ENCODE measurements at regions not wholly inside any gene's neighbourhood (a gene's known extent, or its start where the extent isn't known, plus 50 kb on each side); places are given as distances from the start of the nearest gene placed in this dataset.

GRCh38 chr9:20291201-20291600, 331.1 kb downstream of the MLLT3 start:
- DNase-seq (ENCODE audit: low read depth): no peak
- TF ChIP-seq CTCF (conservative IDR thresholded peaks at IDR 0.05; ENCODE audit: low read depth, low read length): no peak
- no peak overlapping the region for H3K4me3 ChIP-seq (ENCODE audit: low read length)

DNA sequence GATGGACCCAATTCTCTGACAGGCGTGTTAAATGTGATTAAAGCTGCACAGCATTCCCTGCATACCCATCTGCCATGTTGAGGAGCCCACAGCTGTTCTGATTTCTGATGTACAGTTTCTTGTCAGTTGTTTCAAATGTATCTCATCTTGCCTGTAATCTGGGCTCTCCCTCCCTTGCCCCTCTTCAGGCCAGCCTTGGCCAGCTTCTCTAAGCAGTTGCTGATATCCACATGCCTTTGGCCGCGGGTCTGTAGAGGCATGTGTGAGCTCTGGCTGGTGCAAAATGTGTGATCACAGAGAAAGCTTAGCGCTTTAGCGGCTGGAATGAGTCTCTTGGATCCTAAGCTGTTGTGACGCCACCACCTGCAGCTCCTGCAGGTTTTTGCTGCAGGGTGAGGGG, 332.0 kb downstream of the MLLT3 start:
- H3K4me3 ChIP-seq (ENCODE audit: low read length): no peak overlapping the region
- no peak for DNase-seq (ENCODE audit: low read depth)
- TF ChIP-seq CTCF (conservative IDR thresholded peaks at IDR 0.05; ENCODE audit: low read depth, low read length): no peak

GRCh38 chr9:20289423-20290010, 332.8 kb downstream of the MLLT3 start:
- no peak overlapping the region for H3K4me3 ChIP-seq (ENCODE audit: low read length)
- no peak for DNase-seq (ENCODE audit: low read depth)
- TF ChIP-seq CTCF (conservative IDR thresholded peaks at IDR 0.05; ENCODE audit: low read depth, low read length): no peak

DNA sequence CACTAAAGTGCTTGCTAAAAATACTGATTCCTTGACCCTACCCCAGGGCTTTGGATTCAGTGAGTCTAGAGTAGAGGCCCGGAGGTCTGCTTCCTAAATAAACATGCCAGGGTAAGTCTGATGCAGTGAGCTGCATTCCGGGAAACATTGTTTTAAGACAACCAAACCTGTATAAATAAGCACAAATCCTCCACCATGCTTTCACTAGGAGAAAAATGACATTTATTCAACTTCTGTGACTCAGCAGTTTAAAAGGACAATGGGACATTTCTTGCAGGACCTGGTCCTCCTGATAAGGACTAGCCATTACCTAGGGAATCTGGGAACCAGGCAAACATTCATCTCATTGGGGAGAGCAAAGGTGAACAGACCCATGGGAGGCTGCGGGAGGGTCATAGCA, 335.3 kb downstream of the MLLT3 start:
- TF ChIP-seq CTCF (conservative IDR thresholded peaks at IDR 0.05; ENCODE audit: low read depth, low read length): no peak
- DNase-seq (ENCODE audit: low read depth): no peak
- H3K4me3 ChIP-seq (ENCODE audit: low read length): no peak overlapping the region

GRCh38 chr9:20286154-20286700, 336.1 kb downstream of the MLLT3 start:
- DNase-seq (ENCODE audit: low read depth): no peak
- no peak overlapping the region for H3K4me3 ChIP-seq (ENCODE audit: low read length)
- no peak for TF ChIP-seq CTCF (conservative IDR thresholded peaks at IDR 0.05; ENCODE audit: low read depth, low read length)

- no peak for TF ChIP-seq CTCF (conservative IDR thresholded peaks at IDR 0.05; ENCODE audit: low read depth, low read length)
- DNase-seq (ENCODE audit: low read depth): no peak
- H3K4me3 ChIP-seq (ENCODE audit: low read length): no peak overlapping the region
Observed at GRCh38 chr9:20284601-20285289, 337.6 kb downstream of the MLLT3 start.

DNA sequence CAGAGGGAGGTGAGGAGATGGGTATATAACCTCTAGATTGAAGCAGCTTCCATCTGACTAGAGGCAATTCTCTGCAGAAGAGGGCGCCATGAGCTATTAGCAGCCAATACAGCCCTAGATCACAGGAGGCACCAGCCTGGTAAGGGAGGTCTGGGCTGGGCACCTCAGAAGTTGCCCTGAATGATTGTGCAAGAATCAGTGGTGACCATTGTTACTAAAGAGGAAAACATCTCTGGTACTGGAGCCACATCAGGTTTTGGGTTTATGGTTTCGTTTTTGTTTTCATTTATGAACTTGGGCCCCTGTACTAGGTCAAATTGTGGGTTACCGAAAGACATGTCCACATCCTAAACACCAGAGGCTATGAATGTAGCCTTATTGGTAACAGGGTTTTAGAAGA, 342.0 kb downstream of the MLLT3 start:
- no peak for TF ChIP-seq CTCF (conservative IDR thresholded peaks at IDR 0.05; ENCODE audit: low read depth, low read length)
- no peak for DNase-seq (ENCODE audit: low read depth)
- H3K4me3 ChIP-seq (ENCODE audit: low read length): no peak overlapping the region

Measured in retinal pigment epithelial cell (primary cell).